ENCODE measurements at regions not wholly inside any gene's neighbourhood (a gene's known extent, or its start where the extent isn't known, plus 50 kb on each side); places are given as distances from the start of the nearest gene placed in this dataset.

DNA sequence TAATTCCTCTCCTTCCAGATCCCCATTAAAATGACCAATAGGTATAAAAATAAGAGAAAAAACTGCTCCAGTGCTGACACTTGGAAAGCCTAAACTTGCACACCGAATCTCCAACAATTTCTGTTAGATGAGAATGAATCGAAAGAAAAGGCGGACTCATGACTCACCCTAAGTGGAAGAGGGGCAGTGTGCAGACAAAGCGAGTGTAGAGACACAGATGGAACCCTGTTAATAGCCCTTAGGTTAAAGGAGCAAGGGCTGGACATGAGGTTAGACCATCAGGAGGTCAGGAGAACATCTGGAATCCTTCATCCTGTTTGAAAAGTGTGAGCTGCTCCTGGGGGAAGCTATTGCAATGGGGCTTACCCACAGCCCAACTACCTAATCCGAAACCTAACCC is 103.4 kb upstream of the GLI3 start:
- DNase-seq (ENCODE audit: low spot score) = no peak

DNA sequence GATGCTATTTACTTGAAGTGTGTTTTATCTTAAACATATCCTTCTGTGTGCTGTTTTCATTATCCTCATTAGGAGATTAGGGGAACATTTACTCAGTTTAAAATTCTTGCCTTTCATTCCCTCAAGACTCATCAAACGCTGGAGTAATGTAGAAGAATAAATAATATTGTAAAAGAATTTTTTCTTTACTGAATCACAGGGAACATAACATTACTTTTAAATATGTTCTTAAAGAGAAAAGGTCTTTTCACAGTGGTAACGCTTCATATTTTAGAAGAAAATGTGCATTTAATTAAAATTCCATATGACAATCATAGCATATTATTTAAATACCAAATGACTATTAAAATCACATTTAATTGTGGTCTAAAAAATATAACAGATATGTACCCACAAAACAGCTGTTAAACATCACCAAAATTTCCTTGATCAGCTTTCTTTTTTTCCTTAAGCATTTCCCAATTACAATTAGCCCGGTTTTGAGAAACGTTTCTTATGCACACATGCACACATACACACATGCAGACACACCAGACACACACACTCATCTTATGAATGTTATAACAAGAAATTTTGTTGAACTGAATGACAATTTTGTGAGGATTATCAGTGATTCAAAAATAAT is 102.0 kb upstream of the GLI3 start:
- ChIA-PET POLR2A (ENCODE audit: low non-redundant PET) (no interaction called here), CTCF (no interaction called here)
- H3K27ac ChIP-seq = no peak overlapping the region
- TF ChIP-seq, protein P1, sequence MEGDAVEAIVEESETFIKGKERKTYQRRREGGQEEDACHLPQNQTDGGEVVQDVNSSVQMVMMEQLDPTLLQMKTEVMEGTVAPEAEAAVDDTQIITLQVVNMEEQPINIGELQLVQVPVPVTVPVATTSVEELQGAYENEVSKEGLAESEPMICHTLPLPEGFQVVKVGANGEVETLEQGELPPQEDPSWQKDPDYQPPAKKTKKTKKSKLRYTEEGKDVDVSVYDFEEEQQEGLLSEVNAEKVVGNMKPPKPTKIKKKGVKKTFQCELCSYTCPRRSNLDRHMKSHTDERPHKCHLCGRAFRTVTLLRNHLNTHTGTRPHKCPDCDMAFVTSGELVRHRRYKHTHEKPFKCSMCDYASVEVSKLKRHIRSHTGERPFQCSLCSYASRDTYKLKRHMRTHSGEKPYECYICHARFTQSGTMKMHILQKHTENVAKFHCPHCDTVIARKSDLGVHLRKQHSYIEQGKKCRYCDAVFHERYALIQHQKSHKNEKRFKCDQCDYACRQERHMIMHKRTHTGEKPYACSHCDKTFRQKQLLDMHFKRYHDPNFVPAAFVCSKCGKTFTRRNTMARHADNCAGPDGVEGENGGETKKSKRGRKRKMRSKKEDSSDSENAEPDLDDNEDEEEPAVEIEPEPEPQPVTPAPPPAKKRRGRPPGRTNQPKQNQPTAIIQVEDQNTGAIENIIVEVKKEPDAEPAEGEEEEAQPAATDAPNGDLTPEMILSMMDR (conservative IDR thresholded peaks at IDR 0.05; ENCODE audit: low read depth) = no peak
- no peak for DNase-seq (ENCODE audit: low spot score)

More for the DNA sequence above, 103.4 kb upstream of the GLI3 start:
- ChIA-PET CTCF (no interaction called here), POLR2A (ENCODE audit: low non-redundant PET) (no interaction called here)
- H3K27ac ChIP-seq = no peak overlapping the region
- TF ChIP-seq, protein P1 (conservative IDR thresholded peaks at IDR 0.05; ENCODE audit: low read depth) = no peak

DNA sequence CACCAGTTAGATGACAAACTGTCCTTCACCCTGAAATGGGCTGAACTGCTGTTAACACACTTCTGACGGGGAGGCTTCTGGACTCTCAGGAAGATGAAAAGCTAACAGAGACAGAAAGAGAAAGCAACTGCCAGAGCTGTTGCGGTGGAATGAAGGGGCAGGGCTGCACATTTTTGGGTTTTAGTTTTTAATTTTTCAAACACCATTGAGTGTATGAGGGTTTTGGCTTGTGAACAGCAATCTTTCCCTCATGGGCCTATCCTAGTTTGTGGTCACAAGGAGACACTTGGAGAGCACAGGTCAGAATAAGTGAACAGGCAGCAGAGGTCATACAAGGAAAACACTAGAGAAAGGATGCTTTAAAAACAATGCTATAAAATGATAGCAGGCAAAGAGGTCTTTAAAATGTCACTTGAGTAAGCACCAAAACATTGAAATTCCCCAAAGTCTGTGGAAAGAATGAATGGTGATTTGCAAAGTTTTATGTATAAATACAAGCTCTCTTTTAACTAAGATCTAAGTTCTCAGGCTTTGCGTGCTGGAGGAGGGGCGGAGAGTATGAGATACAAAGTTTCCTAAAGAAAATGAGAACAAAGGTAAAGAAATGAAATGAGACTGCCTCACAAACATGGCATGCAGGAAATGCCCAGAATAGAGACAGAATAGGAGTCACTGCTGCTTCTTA is 101.4 kb upstream of the GLI3 start:
- ChIA-PET POLR2A (ENCODE audit: low non-redundant PET) (no interaction called here), CTCF (interaction anchor here (1.1 kb wide), 1 partner anchor 13 kb away, joined by 3 read pairs; no protein-coding TSS in a partner anchor)
- DNase-seq (ENCODE audit: low spot score) = no peak
- TF ChIP-seq, protein P1 (conservative IDR thresholded peaks at IDR 0.05; ENCODE audit: low read depth) = no peak
- no peak overlapping the region for H3K27ac ChIP-seq

DNA sequence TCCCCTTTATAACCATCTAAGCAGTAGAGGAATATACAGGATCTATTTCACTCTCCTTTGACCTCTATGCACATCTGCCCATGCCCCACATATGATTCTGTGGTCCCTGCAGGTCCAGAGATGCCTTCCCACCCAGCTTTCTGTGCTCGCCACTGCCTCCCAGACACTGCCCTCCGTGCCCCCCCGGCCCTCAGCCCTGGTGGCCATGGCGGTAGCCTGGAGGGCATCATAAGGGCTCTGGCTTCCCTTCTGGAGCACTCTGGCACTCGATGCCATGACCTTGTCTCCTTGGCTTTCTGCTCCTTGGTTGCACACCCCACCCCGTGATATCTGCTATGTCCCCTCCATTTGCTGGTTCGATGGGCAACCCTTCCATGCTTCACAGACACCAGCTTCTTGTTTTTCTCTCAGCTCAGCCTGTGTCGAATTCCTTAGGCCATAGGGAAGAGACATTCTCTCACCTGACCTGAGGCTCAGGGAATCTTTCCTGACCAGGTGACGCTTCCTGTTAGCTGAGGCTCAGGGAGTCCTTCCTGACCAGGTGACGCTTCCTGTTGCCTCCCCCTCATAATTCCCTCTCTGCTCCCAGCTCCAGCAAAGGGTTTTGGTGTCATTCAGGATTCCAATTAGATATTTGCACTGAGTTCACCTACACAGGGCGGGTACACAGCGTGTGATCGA is 100.4 kb upstream of the GLI3 start:
- H3K27ac ChIP-seq = no peak overlapping the region
- TF ChIP-seq, protein P1 (conservative IDR thresholded peaks at IDR 0.05; ENCODE audit: low read depth) = no peak
- no peak for DNase-seq (ENCODE audit: low spot score)
- ChIA-PET CTCF (interaction anchor here (1.1 kb wide), 1 partner anchor 14 kb away, joined by 3 read pairs; no protein-coding TSS in a partner anchor), POLR2A (ENCODE audit: low non-redundant PET) (no interaction called here)

DNA sequence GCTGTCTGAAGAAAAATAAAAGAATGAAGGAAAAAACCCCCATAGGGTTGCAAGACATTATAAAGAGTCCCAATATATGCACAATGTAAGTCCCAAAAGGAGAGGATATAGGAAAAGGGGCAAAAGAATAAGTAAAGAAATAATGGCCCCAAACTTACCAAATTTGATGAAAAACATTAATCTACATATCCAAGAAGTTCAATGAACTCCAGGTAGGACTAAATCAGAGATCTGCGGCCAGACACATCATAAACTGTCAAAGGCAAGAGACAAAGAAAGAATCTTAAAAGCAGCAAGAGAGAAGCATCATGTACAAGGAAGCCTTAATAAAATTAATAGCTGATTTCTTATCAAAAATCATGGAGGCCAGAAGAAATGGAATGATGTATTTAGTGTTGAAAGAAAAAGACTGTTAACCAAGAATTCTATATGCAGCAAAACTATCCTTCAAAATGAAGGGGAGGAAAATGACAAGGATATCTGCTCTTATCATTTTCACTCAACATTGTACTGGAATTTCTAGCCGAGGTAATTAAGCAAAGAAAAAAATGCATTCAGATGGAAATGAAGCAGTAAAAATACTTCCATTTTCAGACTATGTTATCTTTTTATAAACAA is 95.7 kb upstream of the GLI3 start:
- DNase-seq (ENCODE audit: low spot score) = no peak
- no peak overlapping the region for H3K27ac ChIP-seq
- TF ChIP-seq, protein P1 (conservative IDR thresholded peaks at IDR 0.05; ENCODE audit: low read depth) = no peak
- ChIA-PET CTCF (interaction anchor here (0.6 kb wide), 1 partner anchor 351 kb away, joined by 3 read pairs; no protein-coding TSS in a partner anchor), POLR2A (ENCODE audit: low non-redundant PET) (no interaction called here)

DNA sequence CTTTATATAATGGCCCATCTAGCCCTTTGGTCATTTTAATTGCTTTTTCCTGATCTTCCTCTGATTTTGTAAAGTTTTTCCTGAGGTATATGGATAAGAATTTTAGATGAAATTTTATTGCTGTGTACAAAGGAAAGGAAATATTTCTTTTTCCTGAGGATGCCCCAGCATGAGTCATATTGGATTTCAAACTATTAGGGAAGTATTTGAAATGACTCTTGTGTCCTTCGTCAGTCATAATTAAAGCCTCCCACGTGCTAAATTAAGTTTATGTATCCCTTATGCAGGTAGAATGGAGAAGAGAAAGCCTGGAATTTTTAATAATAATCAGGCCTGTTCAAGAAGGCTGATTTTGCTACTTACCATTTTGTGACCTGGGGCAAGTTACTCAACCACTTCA is 82.6 kb upstream of the GLI3 start:
- ChIA-PET CTCF (interaction anchor here (0.8 kb wide), 1 partner anchor 403 kb away, joined by 4 read pairs; no protein-coding TSS in a partner anchor), POLR2A (ENCODE audit: low non-redundant PET) (no interaction called here)
- no peak overlapping the region for H3K27ac ChIP-seq

More for the DNA sequence above, 82.6 kb upstream of the GLI3 start:
- peak; percentile 5 for DNase-seq (ENCODE audit: low spot score)
- TF ChIP-seq, protein P1 (conservative IDR thresholded peaks at IDR 0.05; ENCODE audit: low read depth) = no peak

Measured in RWPE1 (cell line).